ENCODE measurements at regions not wholly inside any gene's neighbourhood (a gene's known extent, or its start where the extent isn't known, plus 50 kb on each side); places are given as distances from the start of the nearest gene placed in this dataset.

GRCh38 chr12:107436376-107436775 lies 249.2 kb upstream of the PWP1 start:
- ChIA-PET POLR2A (no interaction called here), CTCF (no interaction called here)
- Histone ChIP-seq H3K9me1 (replicated peaks; ENCODE audit: control insufficient read depth, extremely low read depth, insufficient read depth, low read length) (no peaks in the 10 kb centered on the region), H3K4me3 (replicated peaks in 1 of 3; ENCODE audit: insufficient read depth in 1 of 3, low read depth in 1 of 3, low read length in 3 of 3) (no peak overlapping the region), H4K20me1 (replicated peaks; ENCODE audit: control insufficient read depth, extremely low read depth, insufficient read depth, low read length) (no peaks in the 10 kb centered on the region), H3K9ac (replicated peaks; ENCODE audit: extremely low read depth, insufficient read depth, low read length) (no peak overlapping the region), H3K4me2 (ENCODE audit: insufficient read depth, low read length) (no peak overlapping the region), H3K36me3 (ENCODE audit: control insufficient read depth in 2 of 2, extremely low read depth in 1 of 2, insufficient read depth in 2 of 2, low read length in 2 of 2) (no peaks in the 10 kb centered on the region), H3K27ac (ENCODE audit: insufficient read depth, low read depth, low read length) (no peak overlapping the region), H2AFZ (ENCODE audit: low read depth, low read length) (no peak overlapping the region), H3K4me1 (ENCODE audit: control insufficient read depth, extremely low read depth, insufficient read depth, low read length) (no peaks in the 10 kb centered on the region), H3K9me3 (replicated peaks; ENCODE audit: control insufficient read depth, insufficient read depth, low read length) (no peaks in the 10 kb centered on the region), H3K27me3 (ENCODE audit: control insufficient read depth in 2 of 2, insufficient read depth in 2 of 2, low read length in 2 of 2) (no peaks in the 10 kb centered on the region), H3K79me2 (ENCODE audit: control insufficient read depth, insufficient read depth, low read length) (no peaks in the 10 kb centered on the region)
- intact Hi-C loops (cut with micrococcal nuclease) = no loop called here
- FAIRE-seq (no peak), DNase-seq (ENCODE audit: low read depth, low spot score) (no peak)
- dilution Hi-C loops (cut with MboI; ENCODE audit: extremely low pct_ligation_motif_present, low sequenced_read_pairs) = no loop called here
- no peak for TF ChIP-seq GATA2 (IDR thresholded peaks at IDR 0.05; ENCODE audit: insufficient read depth, insufficient read length, low read depth, low read length)
- no peak for TF ChIP-seq FOS (IDR thresholded peaks at IDR 0.05; ENCODE audit: borderline replicate concordance, insufficient read depth, low read length)
- TF ChIP-seq POLR2A (IDR thresholded peaks at IDR 0.05; ENCODE audit: low read depth, low read length) = no peak
- no TSS peak for BruUV-seq (replicated peaks)

- Histone ChIP-seq H3K4me2 (ENCODE audit: insufficient read depth, low read length) (no peak overlapping the region), H3K36me3 (ENCODE audit: control insufficient read depth in 2 of 2, extremely low read depth in 1 of 2, insufficient read depth in 2 of 2, low read length in 2 of 2) (no peaks in the 10 kb centered on the region), H3K9me1 (replicated peaks; ENCODE audit: control insufficient read depth, extremely low read depth, insufficient read depth, low read length) (no peaks in the 10 kb centered on the region), H3K4me1 (ENCODE audit: control insufficient read depth, extremely low read depth, insufficient read depth, low read length) (no peaks in the 10 kb centered on the region), H3K79me2 (ENCODE audit: control insufficient read depth, insufficient read depth, low read length) (no peaks in the 10 kb centered on the region), H3K27ac (ENCODE audit: insufficient read depth, low read depth, low read length) (no peak overlapping the region), H3K9me3 (replicated peaks; ENCODE audit: control insufficient read depth, insufficient read depth, low read length) (no peaks in the 10 kb centered on the region), H4K20me1 (replicated peaks; ENCODE audit: control insufficient read depth, extremely low read depth, insufficient read depth, low read length) (no peaks in the 10 kb centered on the region), H3K9ac (replicated peaks; ENCODE audit: extremely low read depth, insufficient read depth, low read length) (no peak overlapping the region), H2AFZ (ENCODE audit: low read depth, low read length) (no peak overlapping the region), H3K4me3 (replicated peaks in 1 of 3; ENCODE audit: insufficient read depth in 1 of 3, low read depth in 1 of 3, low read length in 3 of 3) (no peak overlapping the region), H3K27me3 (ENCODE audit: control insufficient read depth in 2 of 2, insufficient read depth in 2 of 2, low read length in 2 of 2) (no peaks in the 10 kb centered on the region)
- dilution Hi-C loops (cut with MboI; ENCODE audit: extremely low pct_ligation_motif_present, low sequenced_read_pairs) (no loop called here), intact Hi-C loops (cut with micrococcal nuclease) (no loop called here)
- ChIA-PET POLR2A (no interaction called here), CTCF (no interaction called here)
- TF ChIP-seq FOS (IDR thresholded peaks at IDR 0.05; ENCODE audit: borderline replicate concordance, insufficient read depth, low read length) (no peak), MYC (IDR thresholded peaks at IDR 0.05; ENCODE audit: low read depth, low read length) (no peak), CTCF (IDR thresholded peaks at IDR 0.05; ENCODE audit: extremely low read depth in 1 of 2, insufficient read depth in 1 of 2, low read depth in 1 of 2, low read length in 2 of 2) (no peak), POLR2A (IDR thresholded peaks at IDR 0.05; ENCODE audit: low read depth, low read length) (no peak), GATA2 (IDR thresholded peaks at IDR 0.05; ENCODE audit: insufficient read depth, insufficient read length, low read depth, low read length) (no peak), POLR2AphosphoS5 (IDR thresholded peaks at IDR 0.05; ENCODE audit: insufficient read depth, low read depth, low read length) (no peak), JUN (IDR thresholded peaks at IDR 0.05; ENCODE audit: borderline replicate concordance, insufficient read depth, insufficient read length, low read depth) (no peak), EZH2 (IDR thresholded peaks at IDR 0.05; ENCODE audit: borderline replicate concordance, low read depth, low read length, severe bottlenecking) (no peak), MAX (IDR thresholded peaks at IDR 0.05; ENCODE audit: insufficient read depth, insufficient read length) (no peak)
- no TSS peak for BruUV-seq (replicated peaks)
- DNase-seq (ENCODE audit: low read depth, low spot score) = no peak
- FAIRE-seq = no peak
These were observed 248.8 kb upstream of the PWP1 start for GRCh38 chr12:107436836-107437235.
